Activated T-cell treated with anti-CD3 and anti-CD28 coated beads, Interleukin-2, amount 50 U/mL, for 4 hours (primary cell): ENCODE measurements at regions not wholly inside any gene's neighbourhood (a gene's known extent, or its start where the extent isn't known, plus 50 kb on each side); places are given as distances from the start of the nearest gene placed in this dataset.
"Not testable (repeated sequence)": the region's sequence is repeated elsewhere in the genome, so short reads cannot be mapped to it uniquely, and the experiment has no call there.

Source experiments
- ATAC-seq, 2 donors: fragments of 200-7000 bp; cut with Tn5 transposase; one replicate each; pipeline ENCODE4 v1.10.0; 2021
- DNase-seq: peaks from one replicate; pipeline ENCODE4 v3.0.0-alpha.2; 2020
- H3K27me3 Mint-ChIP-seq: one replicate; pipeline ENCODE4 v1.8.0; 2021; ENCODE audit warnings: low read depth, mixed read lengths
- H3K36me3 Mint-ChIP-seq: one replicate; pipeline ENCODE4 v1.8.0; 2022; ENCODE audit warnings: mixed read lengths; ENCODE audit not compliant: insufficient read depth
- H3K4me1 Mint-ChIP-seq: one replicate; pipeline ENCODE4 v1.8.0; 2021; ENCODE audit warnings: low read depth, mixed read lengths
- H3K4me3 Mint-ChIP-seq: one replicate; pipeline ENCODE4 v1.8.0; 2021; ENCODE audit warnings: mild to moderate bottlenecking, moderate library complexity, mixed read lengths
- H3K9me3 Mint-ChIP-seq: one replicate; pipeline ENCODE4 v1.8.0; 2021; ENCODE audit warnings: mixed read lengths

DNA sequence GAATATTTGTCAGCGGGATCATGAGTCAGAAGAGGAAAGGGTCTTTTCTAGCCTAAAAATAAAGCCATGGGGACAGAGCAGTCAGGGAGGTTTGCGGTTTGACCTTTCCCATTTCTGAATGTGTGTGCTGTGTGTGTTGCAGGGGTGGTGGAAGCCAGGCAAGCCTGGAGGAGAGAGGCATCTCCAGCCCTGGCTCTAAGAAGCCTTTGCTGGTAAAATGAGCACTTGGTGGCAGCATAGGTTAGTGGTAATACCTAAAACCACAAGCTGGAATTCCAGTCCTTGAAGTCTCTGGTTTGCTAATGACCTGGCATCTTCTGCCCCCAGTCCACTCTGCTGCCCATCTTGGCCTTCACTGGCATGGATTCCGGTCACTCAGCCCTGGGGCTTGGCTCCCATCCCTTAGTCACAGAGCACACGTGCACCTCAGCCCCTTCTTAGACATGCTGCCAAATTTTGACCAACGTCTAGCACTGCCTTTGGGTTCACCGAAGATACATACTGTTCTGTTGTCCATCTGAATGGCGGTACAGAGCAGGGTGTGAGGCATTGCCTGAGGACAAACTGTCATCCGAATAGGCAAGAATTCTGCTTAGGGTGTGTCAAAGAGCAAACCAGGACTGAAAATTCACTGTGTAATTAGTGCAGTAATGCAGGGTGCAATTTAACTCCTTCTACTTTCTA is 52.7 kb downstream of the KCNA5 start:
- DNase-seq (no peak), ATAC-seq (no peak)
- Mint-ChIP-seq H3K9me3 (no peaks in the 10 kb centered on the region), H3K27me3 (peaks cover 7% of the 10 kb centered on the region), H3K4me1 (no peaks in the 10 kb centered on the region), H3K36me3 (no peaks in the 10 kb centered on the region), H3K4me3 (no peak overlapping the region)

- Mint-ChIP-seq H3K9me3 (no peaks in the 10 kb centered on the region), H3K27me3 (peaks cover 3% of the 10 kb centered on the region), H3K36me3 (no peaks in the 10 kb centered on the region), H3K4me1 (no peaks in the 10 kb centered on the region), H3K4me3 (no peak overlapping the region)
- ATAC-seq (no peak), DNase-seq (no peak)
Observed at GRCh38 chr12:5097786-5098185, 54.1 kb downstream of the KCNA5 start.

DNA sequence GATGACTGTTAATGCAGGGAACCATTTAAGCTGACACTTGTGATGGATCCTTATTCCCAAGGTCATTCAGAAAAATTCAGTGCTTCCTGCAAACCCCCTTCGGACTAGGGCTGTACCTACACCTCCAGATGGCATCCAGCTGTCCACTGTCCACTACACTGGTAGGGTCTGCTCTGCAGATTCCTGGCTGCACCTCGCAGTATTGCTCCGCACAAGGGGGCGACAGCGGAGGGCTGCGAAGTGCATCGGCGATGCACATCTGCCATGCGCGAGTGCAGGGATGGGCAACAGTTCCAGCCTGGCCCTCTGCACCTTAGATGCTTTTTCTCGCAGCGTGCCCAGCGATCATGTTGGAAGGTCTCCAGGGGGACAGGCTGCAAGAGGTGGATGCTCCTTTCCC is 55.5 kb downstream of the KCNA5 start:
- H3K4me3 Mint-ChIP-seq, result no peak overlapping the region

GRCh38 chr12:5099591-5099990 is 55.9 kb downstream of the KCNA5 start:
- Mint-ChIP-seq H3K4me1 (no peaks in the 10 kb centered on the region), H3K27me3 (no peaks in the 10 kb centered on the region), H3K36me3 (no peaks in the 10 kb centered on the region), H3K9me3 (no peaks in the 10 kb centered on the region), H3K4me3 (no peak overlapping the region)
- ATAC-seq (no peak), DNase-seq (no peak)

More for the DNA sequence above, 55.5 kb downstream of the KCNA5 start:
- H3K4me1 Mint-ChIP-seq, result no peaks in the 10 kb centered on the region
- H3K9me3 Mint-ChIP-seq, result no peaks in the 10 kb centered on the region
- no peak for ATAC-seq
- no peaks in the 10 kb centered on the region for H3K36me3 Mint-ChIP-seq
- no peak for DNase-seq
- no peaks in the 10 kb centered on the region for H3K27me3 Mint-ChIP-seq

GRCh38 chr12:5101686-5102085 is 58.0 kb downstream of the KCNA5 start:
- H3K9me3 Mint-ChIP-seq, result no peaks in the 10 kb centered on the region
- ATAC-seq (no peak), DNase-seq (no peak)
- no peaks in the 10 kb centered on the region for H3K36me3 Mint-ChIP-seq
- no peaks in the 10 kb centered on the region for H3K4me1 Mint-ChIP-seq
- peaks cover 1% of the 10 kb centered on the region for H3K27me3 Mint-ChIP-seq
- no peak overlapping the region for H3K4me3 Mint-ChIP-seq

GRCh38 chr12:5102261-5102789 is 58.6 kb downstream of the KCNA5 start:
- no peak overlapping the region for H3K4me3 Mint-ChIP-seq
- no peaks in the 10 kb centered on the region for H3K9me3 Mint-ChIP-seq
- H3K36me3 Mint-ChIP-seq, result no peaks in the 10 kb centered on the region
- ATAC-seq (no peak), DNase-seq (no peak)
- H3K4me1 Mint-ChIP-seq, result no peaks in the 10 kb centered on the region
- peaks cover 5% of the 10 kb centered on the region for H3K27me3 Mint-ChIP-seq

DNA sequence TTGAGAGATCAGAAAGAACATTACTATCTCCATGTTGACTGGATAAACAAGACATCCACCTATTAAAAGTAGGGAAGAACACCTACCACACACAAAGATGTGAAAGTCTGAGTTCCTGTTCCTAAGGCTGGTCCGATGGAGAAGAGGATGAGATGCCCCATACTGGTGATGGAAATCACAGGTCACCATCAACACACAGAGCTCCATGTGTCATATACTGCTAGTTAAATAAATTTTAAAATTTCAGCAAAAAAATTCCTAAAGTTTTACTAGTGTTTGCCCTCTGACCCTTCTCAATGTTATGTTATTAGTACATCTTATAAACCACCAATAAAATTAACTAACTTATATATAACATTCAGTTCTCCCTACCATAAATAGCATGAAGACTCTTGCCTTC is 59.1 kb downstream of the KCNA5 start:
- DNase-seq (no peak), ATAC-seq (no peak)
- Mint-ChIP-seq H3K27me3 (peaks cover 5% of the 10 kb centered on the region), H3K4me1 (no peaks in the 10 kb centered on the region), H3K4me3 (no peak overlapping the region), H3K36me3 (no peaks in the 10 kb centered on the region), H3K9me3 (no peaks in the 10 kb centered on the region)

DNA sequence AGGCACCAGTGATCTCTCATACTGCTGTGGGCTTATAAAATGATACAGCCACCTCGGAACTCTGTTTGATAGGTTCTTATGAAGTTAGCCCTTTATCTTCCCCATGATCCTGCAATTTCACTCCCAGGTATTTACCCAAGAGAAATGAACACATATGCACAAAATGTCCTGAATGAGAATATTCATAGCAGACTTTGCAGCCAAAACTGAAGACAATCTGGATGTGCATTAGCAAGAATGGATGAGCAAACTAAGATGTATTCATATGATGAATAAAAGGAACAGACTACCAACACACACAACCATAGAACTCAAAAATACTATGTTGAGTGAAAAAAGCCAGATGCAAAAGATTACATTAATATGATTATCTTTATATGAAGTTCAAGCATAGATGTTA is 66.7 kb downstream of the KCNA5 start:
- Mint-ChIP-seq H3K4me1 (no peaks in the 10 kb centered on the region), H3K27me3 (peaks cover 13% of the 10 kb centered on the region), H3K4me3 (no peak overlapping the region), H3K9me3 (no peaks in the 10 kb centered on the region), H3K36me3 (no peaks in the 10 kb centered on the region)
- no peak for ATAC-seq
- no peak for DNase-seq

GRCh38 chr12:5114436-5114835 is 70.8 kb downstream of the KCNA5 start:
- H3K27me3 Mint-ChIP-seq, result peaks cover 5% of the 10 kb centered on the region
- no peaks in the 10 kb centered on the region for H3K36me3 Mint-ChIP-seq
- H3K4me1 Mint-ChIP-seq, result no peaks in the 10 kb centered on the region

GRCh38 chr12:5121784-5122183 is 78.1 kb downstream of the KCNA5 start:
- DNase-seq, H3K4me3 Mint-ChIP-seq, H3K36me3 Mint-ChIP-seq, H3K4me1 Mint-ChIP-seq, H3K9me3 Mint-ChIP-seq, H3K27me3 Mint-ChIP-seq, ATAC-seq: not testable (repeated sequence)

More at GRCh38 chr12:5114436-5114835, 70.8 kb downstream of the KCNA5 start:
- Mint-ChIP-seq H3K4me3 (no peak overlapping the region), H3K9me3 (no peaks in the 10 kb centered on the region)
- no peak for DNase-seq
- no peak for ATAC-seq

DNA sequence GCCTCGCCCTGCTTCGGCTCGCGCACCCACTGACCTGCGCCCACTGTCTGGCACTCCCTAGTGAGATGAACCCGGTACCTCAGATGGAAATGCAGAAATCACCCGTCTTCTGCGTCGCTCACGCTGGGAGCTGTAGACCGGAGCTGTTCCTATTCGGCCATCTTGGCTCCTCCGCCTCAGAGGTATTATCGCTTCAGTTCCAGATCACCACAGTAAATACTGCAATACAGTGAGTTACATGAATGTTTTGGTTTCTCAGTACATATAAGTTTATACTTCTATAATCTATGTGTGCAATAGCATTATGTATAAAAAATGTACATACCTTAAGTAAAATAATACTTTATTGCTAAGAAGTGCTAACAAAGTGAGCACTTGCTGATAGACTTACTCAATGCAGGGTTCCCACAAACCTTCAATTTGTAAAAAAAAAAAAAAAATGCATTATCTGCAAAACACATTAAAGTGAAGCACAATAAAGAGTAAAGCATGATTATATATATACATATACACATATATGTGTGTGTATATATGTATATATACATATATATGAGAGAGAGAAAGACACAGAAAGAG is 78.7 kb downstream of the KCNA5 start:
- H3K9me3 Mint-ChIP-seq, H3K4me1 Mint-ChIP-seq, H3K27me3 Mint-ChIP-seq, H3K4me3 Mint-ChIP-seq, ATAC-seq, H3K36me3 Mint-ChIP-seq, DNase-seq: not testable (repeated sequence)

- Mint-ChIP-seq H3K4me1 (no peaks in the 10 kb centered on the region), H3K36me3 (no peaks in the 10 kb centered on the region), H3K9me3 (no peaks in the 10 kb centered on the region), H3K4me3 (no peak overlapping the region), H3K27me3 (peaks cover 3% of the 10 kb centered on the region)
- DNase-seq, result no peak
- ATAC-seq, result no peak
Observed at GRCh38 chr12:5123921-5124320, 80.2 kb downstream of the KCNA5 start.

DNA sequence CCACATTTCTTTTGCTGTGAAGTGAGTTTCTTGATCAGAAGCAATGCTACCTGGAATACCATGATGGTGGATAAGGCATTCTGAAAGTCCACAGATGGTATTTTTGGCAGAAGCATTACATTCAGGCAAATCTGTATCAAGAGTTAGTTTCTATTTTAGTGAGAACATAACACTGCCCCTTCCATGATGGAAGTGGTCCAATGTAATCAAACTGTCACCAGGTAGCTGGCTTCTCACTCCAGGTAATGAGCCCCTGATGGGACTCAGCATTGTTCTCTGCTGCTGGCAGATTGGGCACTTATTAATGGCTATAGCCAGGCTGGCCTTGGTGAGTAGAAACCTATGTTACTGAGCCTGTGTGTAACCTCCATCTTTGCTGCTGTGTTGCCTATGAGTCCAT is 80.7 kb downstream of the KCNA5 start:
- no peak for DNase-seq
- peaks cover 3% of the 10 kb centered on the region for H3K27me3 Mint-ChIP-seq

GRCh38 chr12:5134861-5135525 is 91.3 kb downstream of the KCNA5 start:
- no peak overlapping the region for H3K4me3 Mint-ChIP-seq
- H3K27me3 Mint-ChIP-seq, result peaks cover 17% of the 10 kb centered on the region
- no peaks in the 10 kb centered on the region for H3K36me3 Mint-ChIP-seq
- no peaks in the 10 kb centered on the region for H3K9me3 Mint-ChIP-seq
- DNase-seq (no peak), ATAC-seq (no peak)
- H3K4me1 Mint-ChIP-seq, result no peaks in the 10 kb centered on the region

More for the DNA sequence above, 80.7 kb downstream of the KCNA5 start:
- Mint-ChIP-seq H3K9me3 (no peaks in the 10 kb centered on the region), H3K4me1 (no peaks in the 10 kb centered on the region), H3K36me3 (no peaks in the 10 kb centered on the region), H3K4me3 (no peak overlapping the region)
- ATAC-seq, result no peak

GRCh38 chr12:5138256-5138655 is 94.6 kb downstream of the KCNA5 start:
- H3K4me3 Mint-ChIP-seq, result no peak overlapping the region

More at GRCh38 chr12:5138256-5138655, 94.6 kb downstream of the KCNA5 start:
- Mint-ChIP-seq H3K4me1 (no peaks in the 10 kb centered on the region), H3K9me3 (no peaks in the 10 kb centered on the region), H3K36me3 (no peaks in the 10 kb centered on the region), H3K27me3 (peaks cover 19% of the 10 kb centered on the region)
- ATAC-seq, result no peak
- no peak for DNase-seq
